GM20000 (cell line): ENCODE measurements at regions not wholly inside any gene's neighbourhood (a gene's known extent, or its start where the extent isn't known, plus 50 kb on each side); places are given as distances from the start of the nearest gene placed in this dataset.

ENCODE experiments used
- DNase-seq: peaks from one replicate; pipeline ENCODE4 v3.0.0; 2012; ENCODE audit warnings: low spot score
- CTCF ChIP-seq: IDR thresholded peaks from 2 replicates; pipeline ENCODE4 v1.5.1; 2012; ENCODE audit warnings: mild to moderate bottlenecking, control low read depth; ENCODE audit errors: extremely low read depth, missing control alignments

GRCh38 chr4:61149278-61149677 lies 50.8 kb upstream of the ADGRL3 start:
- DNase-seq: no peak

More at GRCh38 chr4:61149278-61149677, 50.8 kb upstream of the ADGRL3 start:
- no peak for TF ChIP-seq CTCF
